WTC11 (cell line): ENCODE measurements at regions not wholly inside any gene's neighbourhood (a gene's known extent, or its start where the extent isn't known, plus 50 kb on each side); places are given as distances from the start of the nearest gene placed in this dataset.

Experiments used
- ATAC-seq: fragments of 200-7000 bp; cut with Tn5 transposase; 2 replicates; pipeline ENCODE4 v1.10.0; 2021; ENCODE audit warnings: mild to moderate bottlenecking, moderate library complexity
- CTCF ChIA-PET: fragments of 300-600 bp; sonication (Branson Sonifier 250); formaldehyde crosslinking; loops from one replicate; lab custom pipeline; 2021; ENCODE audit warnings: antibody characterized with exemption; lab: Charles Lee
- POLR2A ChIA-PET: fragments of 350-600 bp; sonication (Branson Sonifier 250); formaldehyde crosslinking; loops from one replicate; lab custom pipeline; 2021; ENCODE audit warnings: antibody characterized with exemption; lab: Charles Lee
- DNase-seq: peaks from one replicate; pipeline ENCODE4 v3.0.0; 2021; ENCODE audit warnings: low spot score
- H3K27ac Mint-ChIP-seq: 2 replicates; pipeline ENCODE4 v1.8.0; 2021; ENCODE audit warnings: mixed read lengths
- H3K27me3 Mint-ChIP-seq: 2 replicates; pipeline ENCODE4 v1.8.0; 2021; ENCODE audit warnings: low read depth, mild to moderate bottlenecking, moderate library complexity, mixed read lengths
- H3K36me3 Mint-ChIP-seq: 2 replicates; pipeline ENCODE4 v1.8.0; 2021; ENCODE audit warnings: mixed read lengths
- H3K4me1 Mint-ChIP-seq: 2 replicates; pipeline ENCODE4 v1.8.0; 2022; ENCODE audit warnings: mixed read lengths
- H3K4me3 Mint-ChIP-seq: 2 replicates; pipeline ENCODE4 v1.8.0; 2021; ENCODE audit warnings: mild to moderate bottlenecking, moderate library complexity, mixed read lengths
- H3K9me3 Mint-ChIP-seq: 2 replicates; pipeline ENCODE4 v1.8.0; 2021; ENCODE audit warnings: mixed read lengths
- ESRRA ChIP-seq: sonication (generic); formaldehyde crosslinking; IDR thresholded peaks from 2 replicates; pipeline ENCODE4 v1.8.1; 2022; ENCODE audit warnings: mild to moderate bottlenecking, missing genetic modification reagents, borderline replicate concordance
- IRF2 ChIP-seq: sonication (generic); formaldehyde crosslinking; IDR thresholded peaks from 2 replicates; pipeline ENCODE4 v1.8.0; 2022; ENCODE audit warnings: low read depth, missing genetic modification reagents, borderline replicate concordance
- JAZF1 ChIP-seq: fragments of 250-450 bp; sonication (Bioruptor Pico); IDR thresholded peaks from 2 replicates; pipeline ENCODE4 v1.9.0; 2021; ENCODE audit warnings: moderate library complexity, mild to moderate bottlenecking, inconsistent platforms
- NR3C1 ChIP-seq: sonication (generic); formaldehyde crosslinking; conservative IDR thresholded peaks from 2 replicates; pipeline ENCODE4 v1.8.1; 2023; ENCODE audit warnings: low read depth, mild to moderate bottlenecking, missing genetic modification reagents
- OVOL2 ChIP-seq: fragments of 250-450 bp; sonication (Bioruptor Pico); IDR thresholded peaks from 2 replicates; pipeline ENCODE4 v1.9.0; 2021; ENCODE audit warnings: mild to moderate bottlenecking, borderline replicate concordance
- SMAD3 ChIP-seq: sonication (generic); formaldehyde crosslinking; IDR thresholded peaks from 2 replicates; pipeline ENCODE4 v1.8.0; 2022; ENCODE audit warnings: missing genetic modification reagents, mild to moderate bottlenecking, borderline replicate concordance
- SMAD4 ChIP-seq: sonication (generic); formaldehyde crosslinking; IDR thresholded peaks from 2 replicates; pipeline ENCODE4 v1.8.0; 2022; ENCODE audit warnings: mild to moderate bottlenecking, missing genetic modification reagents
- TCF7 ChIP-seq: sonication (generic); formaldehyde crosslinking; IDR thresholded peaks from 2 replicates; pipeline ENCODE4 v1.8.0; 2022; ENCODE audit warnings: mild to moderate bottlenecking, low read depth, missing genetic modification reagents, moderate library complexity
- ZNF138 ChIP-seq: sonication (generic); formaldehyde crosslinking; conservative IDR thresholded peaks from 2 replicates; pipeline ENCODE4 v1.8.1; 2022; ENCODE audit warnings: mild to moderate bottlenecking, moderate library complexity, missing genetic modification reagents
- ZNF263 ChIP-seq: sonication (generic); formaldehyde crosslinking; IDR thresholded peaks from 2 replicates; pipeline ENCODE4 v1.8.1; 2022; ENCODE audit warnings: low read depth, mild to moderate bottlenecking, moderate library complexity, missing genetic modification reagents
- ZNF671 ChIP-seq: fragments of 250-450 bp; sonication (Bioruptor Pico); IDR thresholded peaks from 2 replicates; pipeline ENCODE4 v1.8.0; 2021; ENCODE audit warnings: mild to moderate bottlenecking
- TF ChIP-seq, protein P1 (sequence below): fragments of 250-450 bp; sonication (Bioruptor Pico); IDR thresholded peaks from 2 replicates; pipeline ENCODE4 v1.9.0; 2021; ENCODE audit warnings: moderate library complexity, mild to moderate bottlenecking, inconsistent platforms, borderline replicate concordance
- TF ChIP-seq, protein P2 (sequence below): sonication (generic); formaldehyde crosslinking; IDR thresholded peaks from 2 replicates; pipeline ENCODE4 v1.8.1; 2022; ENCODE audit warnings: mild to moderate bottlenecking, missing genetic modification reagents, moderate library complexity, borderline replicate concordance
- TF ChIP-seq, protein P3 (sequence below): sonication (generic); formaldehyde crosslinking; conservative IDR thresholded peaks from 2 replicates; pipeline ENCODE4 v1.8.1; 2022; ENCODE audit warnings: mild to moderate bottlenecking, missing genetic modification reagents
- TF ChIP-seq, protein P4 (sequence below): fragments of 250-450 bp; sonication (Bioruptor Pico); IDR thresholded peaks from 2 replicates; pipeline ENCODE4 v2.1.2; 2022; ENCODE audit warnings: mild to moderate bottlenecking, moderate library complexity
- TF ChIP-seq, protein P5 (sequence below): sonication (generic); formaldehyde crosslinking; IDR thresholded peaks from 2 replicates; pipeline ENCODE4 v1.8.1; 2023; ENCODE audit warnings: mild to moderate bottlenecking, missing genetic modification reagents, moderate library complexity
- TF ChIP-seq, protein P6 (sequence below): sonication (generic); formaldehyde crosslinking; IDR thresholded peaks from 2 replicates; pipeline ENCODE4 v1.8.0; 2023; ENCODE audit warnings: mild to moderate bottlenecking, missing genetic modification reagents
- TF ChIP-seq, protein P7 (sequence below): sonication (generic); formaldehyde crosslinking; IDR thresholded peaks from 2 replicates; pipeline ENCODE4 v1.8.1; 2023; ENCODE audit warnings: mild to moderate bottlenecking, moderate library complexity, missing genetic modification reagents
- TF ChIP-seq, protein P8 (sequence below): fragments of 200-600 bp; IDR thresholded peaks from 2 replicates; pipeline ENCODE4 v1.8.0; 2022; ENCODE audit warnings: antibody characterized with exemption
- TF ChIP-seq, protein P9 (sequence below): fragments of 250-450 bp; sonication (Bioruptor Pico); IDR thresholded peaks from 2 replicates; pipeline ENCODE4 v1.9.0; 2021; ENCODE audit warnings: mild to moderate bottlenecking

DNA sequence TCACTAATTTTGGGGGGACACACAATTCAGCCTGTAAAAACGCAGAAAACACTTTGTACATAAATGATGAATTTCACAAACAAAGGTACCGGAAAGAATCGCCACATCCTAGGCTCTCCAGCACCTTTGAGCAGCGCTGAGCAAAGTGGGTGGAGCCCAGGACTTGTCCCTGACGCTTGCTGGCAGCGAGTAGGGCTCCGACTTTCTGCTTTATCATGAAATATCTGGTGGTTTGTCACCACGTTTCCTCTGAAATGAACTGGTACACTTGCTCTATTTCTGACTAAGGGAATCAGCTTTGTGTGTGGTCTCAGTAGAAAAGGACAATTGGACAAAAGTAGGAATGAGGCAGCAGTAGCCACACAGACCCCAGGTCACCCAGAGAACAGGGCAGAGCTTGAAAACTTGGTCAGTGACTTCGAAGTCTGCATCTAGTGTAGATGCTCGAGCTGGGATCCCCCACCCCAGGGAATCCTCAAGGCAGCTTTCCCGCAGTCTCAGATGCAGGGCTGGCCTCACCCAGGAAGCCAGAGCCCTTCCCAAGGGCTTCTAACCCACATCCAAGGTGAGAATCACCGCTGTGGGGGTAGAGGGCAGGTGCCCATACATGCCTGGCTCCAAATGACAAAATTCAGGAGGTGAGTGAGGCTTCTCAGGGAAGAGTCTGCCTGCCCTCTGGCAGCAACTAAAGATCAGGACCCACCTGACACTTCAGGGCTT is 85.3 kb upstream of the SOX1 start:
- no peak overlapping the region for H3K4me3 Mint-ChIP-seq
- H3K36me3 Mint-ChIP-seq: no peaks in the 10 kb centered on the region
- H3K27ac Mint-ChIP-seq: no peak overlapping the region
- CTCF ChIA-PET: no interaction called here
- peaks cover 27% of the 10 kb centered on the region for H3K9me3 Mint-ChIP-seq
- POLR2A ChIA-PET: no interaction called here
- no peaks in the 10 kb centered on the region for H3K4me1 Mint-ChIP-seq
- TF ChIP-seq, protein P1, sequence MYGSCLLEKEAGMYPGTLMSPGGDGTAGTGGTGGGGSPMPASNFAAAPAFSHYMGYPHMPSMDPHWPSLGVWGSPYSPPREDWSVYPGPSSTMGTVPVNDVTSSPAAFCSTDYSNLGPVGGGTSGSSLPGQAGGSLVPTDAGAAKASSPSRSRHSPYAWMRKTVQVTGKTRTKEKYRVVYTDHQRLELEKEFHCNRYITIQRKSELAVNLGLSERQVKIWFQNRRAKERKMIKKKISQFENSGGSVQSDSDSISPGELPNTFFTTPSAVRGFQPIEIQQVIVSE (CRISPR knock-in tag): no peak
- TF ChIP-seq, protein P2, sequence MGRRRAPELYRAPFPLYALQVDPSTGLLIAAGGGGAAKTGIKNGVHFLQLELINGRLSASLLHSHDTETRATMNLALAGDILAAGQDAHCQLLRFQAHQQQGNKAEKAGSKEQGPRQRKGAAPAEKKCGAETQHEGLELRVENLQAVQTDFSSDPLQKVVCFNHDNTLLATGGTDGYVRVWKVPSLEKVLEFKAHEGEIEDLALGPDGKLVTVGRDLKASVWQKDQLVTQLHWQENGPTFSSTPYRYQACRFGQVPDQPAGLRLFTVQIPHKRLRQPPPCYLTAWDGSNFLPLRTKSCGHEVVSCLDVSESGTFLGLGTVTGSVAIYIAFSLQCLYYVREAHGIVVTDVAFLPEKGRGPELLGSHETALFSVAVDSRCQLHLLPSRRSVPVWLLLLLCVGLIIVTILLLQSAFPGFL (CRISPR knock-in tag): no peak
- TF ChIP-seq ESRRA (CRISPR knock-in tag) (no peak), JAZF1 (CRISPR knock-in tag) (no peak), ZNF138 (CRISPR knock-in tag) (no peak), SMAD4 (CRISPR knock-in tag) (no peak), TCF7 (no peak), OVOL2 (CRISPR knock-in tag) (no peak), ZNF263 (CRISPR knock-in tag) (no peak)
- TF ChIP-seq, protein P3, sequence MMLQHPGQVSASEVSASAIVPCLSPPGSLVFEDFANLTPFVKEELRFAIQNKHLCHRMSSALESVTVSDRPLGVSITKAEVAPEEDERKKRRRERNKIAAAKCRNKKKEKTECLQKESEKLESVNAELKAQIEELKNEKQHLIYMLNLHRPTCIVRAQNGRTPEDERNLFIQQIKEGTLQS (CRISPR knock-in tag): no peak
- TF ChIP-seq, protein P4, sequence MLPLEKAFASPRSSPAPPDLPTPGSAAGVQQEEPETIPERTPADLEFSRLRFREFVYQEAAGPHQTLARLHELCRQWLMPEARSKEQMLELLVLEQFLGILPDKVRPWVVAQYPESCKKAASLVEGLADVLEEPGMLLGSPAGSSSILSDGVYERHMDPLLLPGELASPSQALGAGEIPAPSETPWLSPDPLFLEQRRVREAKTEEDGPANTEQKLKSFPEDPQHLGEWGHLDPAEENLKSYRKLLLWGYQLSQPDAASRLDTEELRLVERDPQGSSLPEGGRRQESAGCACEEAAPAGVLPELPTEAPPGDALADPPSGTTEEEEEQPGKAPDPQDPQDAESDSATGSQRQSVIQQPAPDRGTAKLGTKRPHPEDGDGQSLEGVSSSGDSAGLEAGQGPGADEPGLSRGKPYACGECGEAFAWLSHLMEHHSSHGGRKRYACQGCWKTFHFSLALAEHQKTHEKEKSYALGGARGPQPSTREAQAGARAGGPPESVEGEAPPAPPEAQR (CRISPR knock-in tag): no peak
- TF ChIP-seq, protein P5, sequence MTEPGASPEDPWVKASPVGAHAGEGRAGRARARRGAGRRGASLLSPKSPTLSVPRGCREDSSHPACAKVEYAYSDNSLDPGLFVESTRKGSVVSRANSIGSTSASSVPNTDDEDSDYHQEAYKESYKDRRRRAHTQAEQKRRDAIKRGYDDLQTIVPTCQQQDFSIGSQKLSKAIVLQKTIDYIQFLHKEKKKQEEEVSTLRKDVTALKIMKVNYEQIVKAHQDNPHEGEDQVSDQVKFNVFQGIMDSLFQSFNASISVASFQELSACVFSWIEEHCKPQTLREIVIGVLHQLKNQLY (CRISPR knock-in tag): no peak
- ATAC-seq (no peak), DNase-seq (no peak)
- H3K27me3 Mint-ChIP-seq: peaks cover 4% of the 10 kb centered on the region

DNA sequence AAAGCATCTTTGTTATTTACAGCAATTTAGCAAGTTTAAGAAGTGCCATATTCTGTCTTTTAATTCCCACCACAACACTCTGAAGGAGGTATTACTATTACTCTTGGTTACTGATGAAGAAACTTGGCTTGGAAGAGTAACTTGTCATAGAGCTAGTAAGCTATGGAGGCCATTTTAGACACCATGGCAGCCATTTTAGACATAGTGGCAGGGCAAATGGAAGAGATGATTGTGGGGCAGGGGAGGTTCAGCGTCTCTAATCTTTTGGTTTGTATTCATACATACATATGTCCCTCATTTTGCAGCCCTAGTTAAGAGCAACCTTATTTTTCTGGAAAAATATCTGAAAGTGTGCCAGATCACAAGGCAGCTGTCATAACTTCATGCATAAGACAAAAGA is 82.6 kb upstream of the SOX1 start:
- peaks cover 13% of the 10 kb centered on the region; the same call in 1 of the 2 replicates for H3K36me3 Mint-ChIP-seq
- no peak overlapping the region for H3K27ac Mint-ChIP-seq
- no peak for ATAC-seq
- H3K27me3 Mint-ChIP-seq: peaks cover 13% of the 10 kb centered on the region
- DNase-seq: no peak
- no peak overlapping the region for H3K4me3 Mint-ChIP-seq
- H3K9me3 Mint-ChIP-seq: peaks cover 46% of the 10 kb centered on the region
- no peaks in the 10 kb centered on the region for H3K4me1 Mint-ChIP-seq
- ChIA-PET CTCF (no interaction called here), POLR2A (no interaction called here)
- TF ChIP-seq IRF2: no peak
- no peak for TF ChIP-seq SMAD3 (CRISPR knock-in tag)
- TF ChIP-seq NR3C1 (CRISPR knock-in tag): no peak
- TF ChIP-seq ZNF671 (CRISPR knock-in tag): no peak
- TF ChIP-seq SMAD4 (CRISPR knock-in tag): no peak
- TF ChIP-seq, protein P6, sequence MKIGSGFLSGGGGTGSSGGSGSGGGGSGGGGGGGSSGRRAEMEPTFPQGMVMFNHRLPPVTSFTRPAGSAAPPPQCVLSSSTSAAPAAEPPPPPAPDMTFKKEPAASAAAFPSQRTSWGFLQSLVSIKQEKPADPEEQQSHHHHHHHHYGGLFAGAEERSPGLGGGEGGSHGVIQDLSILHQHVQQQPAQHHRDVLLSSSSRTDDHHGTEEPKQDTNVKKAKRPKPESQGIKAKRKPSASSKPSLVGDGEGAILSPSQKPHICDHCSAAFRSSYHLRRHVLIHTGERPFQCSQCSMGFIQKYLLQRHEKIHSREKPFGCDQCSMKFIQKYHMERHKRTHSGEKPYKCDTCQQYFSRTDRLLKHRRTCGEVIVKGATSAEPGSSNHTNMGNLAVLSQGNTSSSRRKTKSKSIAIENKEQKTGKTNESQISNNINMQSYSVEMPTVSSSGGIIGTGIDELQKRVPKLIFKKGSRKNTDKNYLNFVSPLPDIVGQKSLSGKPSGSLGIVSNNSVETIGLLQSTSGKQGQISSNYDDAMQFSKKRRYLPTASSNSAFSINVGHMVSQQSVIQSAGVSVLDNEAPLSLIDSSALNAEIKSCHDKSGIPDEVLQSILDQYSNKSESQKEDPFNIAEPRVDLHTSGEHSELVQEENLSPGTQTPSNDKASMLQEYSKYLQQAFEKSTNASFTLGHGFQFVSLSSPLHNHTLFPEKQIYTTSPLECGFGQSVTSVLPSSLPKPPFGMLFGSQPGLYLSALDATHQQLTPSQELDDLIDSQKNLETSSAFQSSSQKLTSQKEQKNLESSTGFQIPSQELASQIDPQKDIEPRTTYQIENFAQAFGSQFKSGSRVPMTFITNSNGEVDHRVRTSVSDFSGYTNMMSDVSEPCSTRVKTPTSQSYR (CRISPR knock-in tag): no peak
- TF ChIP-seq, protein P7, sequence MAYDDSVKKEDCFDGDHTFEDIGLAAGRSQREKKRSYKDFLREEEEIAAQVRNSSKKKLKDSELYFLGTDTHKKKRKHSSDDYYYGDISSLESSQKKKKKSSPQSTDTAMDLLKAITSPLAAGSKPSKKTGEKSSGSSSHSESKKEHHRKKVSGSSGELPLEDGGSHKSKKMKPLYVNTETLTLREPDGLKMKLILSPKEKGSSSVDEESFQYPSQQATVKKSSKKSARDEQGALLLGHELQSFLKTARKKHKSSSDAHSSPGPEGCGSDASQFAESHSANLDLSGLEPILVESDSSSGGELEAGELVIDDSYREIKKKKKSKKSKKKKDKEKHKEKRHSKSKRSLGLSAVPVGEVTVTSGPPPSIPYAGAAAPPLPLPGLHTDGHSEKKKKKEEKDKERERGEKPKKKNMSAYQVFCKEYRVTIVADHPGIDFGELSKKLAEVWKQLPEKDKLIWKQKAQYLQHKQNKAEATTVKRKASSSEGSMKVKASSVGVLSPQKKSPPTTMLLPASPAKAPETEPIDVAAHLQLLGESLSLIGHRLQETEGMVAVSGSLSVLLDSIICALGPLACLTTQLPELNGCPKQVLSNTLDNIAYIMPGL (CRISPR knock-in tag): no peak
- TF ChIP-seq, protein P8, sequence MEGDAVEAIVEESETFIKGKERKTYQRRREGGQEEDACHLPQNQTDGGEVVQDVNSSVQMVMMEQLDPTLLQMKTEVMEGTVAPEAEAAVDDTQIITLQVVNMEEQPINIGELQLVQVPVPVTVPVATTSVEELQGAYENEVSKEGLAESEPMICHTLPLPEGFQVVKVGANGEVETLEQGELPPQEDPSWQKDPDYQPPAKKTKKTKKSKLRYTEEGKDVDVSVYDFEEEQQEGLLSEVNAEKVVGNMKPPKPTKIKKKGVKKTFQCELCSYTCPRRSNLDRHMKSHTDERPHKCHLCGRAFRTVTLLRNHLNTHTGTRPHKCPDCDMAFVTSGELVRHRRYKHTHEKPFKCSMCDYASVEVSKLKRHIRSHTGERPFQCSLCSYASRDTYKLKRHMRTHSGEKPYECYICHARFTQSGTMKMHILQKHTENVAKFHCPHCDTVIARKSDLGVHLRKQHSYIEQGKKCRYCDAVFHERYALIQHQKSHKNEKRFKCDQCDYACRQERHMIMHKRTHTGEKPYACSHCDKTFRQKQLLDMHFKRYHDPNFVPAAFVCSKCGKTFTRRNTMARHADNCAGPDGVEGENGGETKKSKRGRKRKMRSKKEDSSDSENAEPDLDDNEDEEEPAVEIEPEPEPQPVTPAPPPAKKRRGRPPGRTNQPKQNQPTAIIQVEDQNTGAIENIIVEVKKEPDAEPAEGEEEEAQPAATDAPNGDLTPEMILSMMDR: no peak
- TF ChIP-seq, protein P9, sequence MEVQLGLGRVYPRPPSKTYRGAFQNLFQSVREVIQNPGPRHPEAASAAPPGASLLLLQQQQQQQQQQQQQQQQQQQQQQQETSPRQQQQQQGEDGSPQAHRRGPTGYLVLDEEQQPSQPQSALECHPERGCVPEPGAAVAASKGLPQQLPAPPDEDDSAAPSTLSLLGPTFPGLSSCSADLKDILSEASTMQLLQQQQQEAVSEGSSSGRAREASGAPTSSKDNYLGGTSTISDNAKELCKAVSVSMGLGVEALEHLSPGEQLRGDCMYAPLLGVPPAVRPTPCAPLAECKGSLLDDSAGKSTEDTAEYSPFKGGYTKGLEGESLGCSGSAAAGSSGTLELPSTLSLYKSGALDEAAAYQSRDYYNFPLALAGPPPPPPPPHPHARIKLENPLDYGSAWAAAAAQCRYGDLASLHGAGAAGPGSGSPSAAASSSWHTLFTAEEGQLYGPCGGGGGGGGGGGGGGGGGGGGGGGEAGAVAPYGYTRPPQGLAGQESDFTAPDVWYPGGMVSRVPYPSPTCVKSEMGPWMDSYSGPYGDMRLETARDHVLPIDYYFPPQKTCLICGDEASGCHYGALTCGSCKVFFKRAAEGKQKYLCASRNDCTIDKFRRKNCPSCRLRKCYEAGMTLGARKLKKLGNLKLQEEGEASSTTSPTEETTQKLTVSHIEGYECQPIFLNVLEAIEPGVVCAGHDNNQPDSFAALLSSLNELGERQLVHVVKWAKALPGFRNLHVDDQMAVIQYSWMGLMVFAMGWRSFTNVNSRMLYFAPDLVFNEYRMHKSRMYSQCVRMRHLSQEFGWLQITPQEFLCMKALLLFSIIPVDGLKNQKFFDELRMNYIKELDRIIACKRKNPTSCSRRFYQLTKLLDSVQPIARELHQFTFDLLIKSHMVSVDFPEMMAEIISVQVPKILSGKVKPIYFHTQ (CRISPR knock-in tag): no peak
- no peak for TF ChIP-seq ZNF263 (CRISPR knock-in tag)
